Cardiac muscle cell (in vitro differentiated cells and primary cell): ENCODE measurements at regions not wholly inside any gene's neighbourhood (a gene's known extent, or its start where the extent isn't known, plus 50 kb on each side); places are given as distances from the start of the nearest gene placed in this dataset.
A peak's percentile ranks its signal among the peaks of the same experiment; 100 is the strongest.

Experiments used
- DNase-seq, 2 donors: peaks; one replicate each; pipeline versions ENCODE4 v3.0.0 to v3.0.0-alpha.2; 2010 to 2017; ENCODE audit warnings: low read depth in 1 of 2, low spot score in 1 of 2
- H3K27ac ChIP-seq: fragments of 200-600 bp; sonication (generic); 2 replicates; pipeline ENCODE4 v1.5.1; 2016
- H3K27me3 ChIP-seq: fragments of 200-600 bp; sonication (generic); 2 replicates; pipeline ENCODE4 v1.6.0; 2016; ENCODE audit warnings: control low read depth
- H3K36me3 ChIP-seq: fragments of 200-600 bp; sonication (generic); 2 replicates; pipeline ENCODE4 v1.5.1; 2016; ENCODE audit warnings: control low read depth
- H3K4me1 ChIP-seq: fragments of 200-600 bp; sonication (generic); 2 replicates; pipeline ENCODE4 v1.8.1; 2017; ENCODE audit warnings: low read depth, mild to moderate bottlenecking, mixed run types
- H3K4me3 ChIP-seq: fragments of 200-600 bp; sonication (generic); 2 replicates; pipeline ENCODE4 v1.5.1; 2016; ENCODE audit warnings: mild to moderate bottlenecking
- H3K9me3 ChIP-seq: fragments of 200-600 bp; sonication (generic); 2 replicates; pipeline ENCODE4 v1.5.1; 2017; ENCODE audit warnings: low read depth, mild to moderate bottlenecking, control low read depth
- CTCF ChIP-seq: IDR thresholded peaks from 2 replicates; pipeline ENCODE4 v1.5.1; 2012; ENCODE audit warnings: low read depth, mild to moderate bottlenecking, low read length

- H3K4me3 ChIP-seq = no peak overlapping the region
- no peaks in the 10 kb centered on the region for H3K9me3 ChIP-seq
- H3K36me3 ChIP-seq = no peaks in the 10 kb centered on the region
- no peak overlapping the region for H3K27ac ChIP-seq
- no peaks in the 10 kb centered on the region for H3K4me1 ChIP-seq
- no peak for TF ChIP-seq CTCF
- DNase-seq = peak in 1 of 2 donors; percentile 8
- no peaks in the 10 kb centered on the region for H3K27me3 ChIP-seq
Observed at GRCh38 chr7:42834676-42835075, 77.2 kb downstream of the C7orf25 start.

- Histone ChIP-seq H3K9me3 (no peaks in the 10 kb centered on the region), H3K4me1 (no peaks in the 10 kb centered on the region), H3K27ac (no peak overlapping the region), H3K27me3 (no peaks in the 10 kb centered on the region), H3K4me3 (no peak overlapping the region), H3K36me3 (no peaks in the 10 kb centered on the region)
- no peak for TF ChIP-seq CTCF
- peak in 1 of 2 donors; percentile 6 for DNase-seq
Observed at GRCh38 chr7:42833411-42833810, 78.5 kb downstream of the C7orf25 start.

- H3K36me3 ChIP-seq = no peaks in the 10 kb centered on the region
- H3K27me3 ChIP-seq = no peaks in the 10 kb centered on the region
- H3K4me3 ChIP-seq = no peak overlapping the region
- H3K27ac ChIP-seq = no peak overlapping the region
- no peak for TF ChIP-seq CTCF
- peak in 1 of 2 donors; percentile 4 for DNase-seq
- H3K4me1 ChIP-seq = no peaks in the 10 kb centered on the region
- no peaks in the 10 kb centered on the region for H3K9me3 ChIP-seq
Observed at GRCh38 chr7:42832667-42833066, 79.2 kb downstream of the C7orf25 start.

GRCh38 chr7:42831718-42832522 lies 80.0 kb downstream of the C7orf25 start:
- DNase-seq = peak; percentile 50 to 66
- Histone ChIP-seq H3K4me3 (no peak overlapping the region), H3K9me3 (no peaks in the 10 kb centered on the region), H3K27me3 (no peaks in the 10 kb centered on the region), H3K4me1 (no peaks in the 10 kb centered on the region), H3K27ac (no peak overlapping the region), H3K36me3 (no peaks in the 10 kb centered on the region)
- peak; percentile 88 for TF ChIP-seq CTCF

GRCh38 chr7:42831006-42831717 lies 80.7 kb downstream of the C7orf25 start:
- Histone ChIP-seq H3K27ac (no peak overlapping the region), H3K36me3 (no peaks in the 10 kb centered on the region), H3K4me3 (no peak overlapping the region), H3K27me3 (no peaks in the 10 kb centered on the region), H3K4me1 (no peaks in the 10 kb centered on the region), H3K9me3 (no peaks in the 10 kb centered on the region)
- TF ChIP-seq CTCF = no peak
- peak in 1 of 2 donors; percentile 9 for DNase-seq
